K562 (cell line): ENCODE measurements at regions not wholly inside any gene's neighbourhood (a gene's known extent, or its start where the extent isn't known, plus 50 kb on each side); places are given as distances from the start of the nearest gene placed in this dataset.

Experiments
- ATF4 ChIP-seq: fragments of 450-650 bp; formaldehyde crosslinking; IDR thresholded peaks from 2 replicates; pipeline ENCODE4 v1.4.0; 2022; ENCODE audit warnings: mild to moderate bottlenecking, moderate library complexity
- CTCF ChIP-seq, 3 experiments: IDR thresholded peaks in 2 of 3; conservative IDR thresholded peaks in 1 of 3; 2 replicates each; pipeline ENCODE4 v1.5.1; 2011 to 2012; ENCODE audit warnings: low read length in 3 of 3, mild to moderate bottlenecking in 3 of 3, control low read depth in 2 of 3, improper control_type of control experiment in 1 of 3, inconsistent platforms in 1 of 3, low read depth in 1 of 3, mixed read lengths in 1 of 3, moderate library complexity in 1 of 3; ENCODE audit not compliant: insufficient read depth in 2 of 3
- ZBTB34 ChIP-seq: fragments of 250-450 bp; sonication (Bioruptor Pico); IDR thresholded peaks from 2 replicates; pipeline ENCODE4 v1.8.0; 2021; ENCODE audit warnings: mild to moderate bottlenecking, moderate library complexity

- TF ChIP-seq CTCF (IDR thresholded peaks at IDR 0.05 in 2 of 3, conservative IDR thresholded peaks at IDR 0.05 in 1 of 3; ENCODE audit: insufficient read depth in 2 of 3, low read depth in 1 of 3, low read length in 3 of 3) (no peak), ZBTB34 (CRISPR knock-in tag) (no peak), ATF4 (CRISPR knock-in tag) (no peak)
Observed at GRCh38 chr10:78277314-78278057, 243.8 kb downstream of the RPS24 start.
